Stimulated activated CD4-positive, alpha-beta T cell treated with anti-CD3 and anti-CD28 coated beads, Interleukin-4, amount 100 ng/mL, for 4 hours (primary cell): ENCODE measurements at regions not wholly inside any gene's neighbourhood (a gene's known extent, or its start where the extent isn't known, plus 50 kb on each side); places are given as distances from the start of the nearest gene placed in this dataset.

Experiments
- DNase-seq, 2 experiments: peaks; one replicate each; pipeline ENCODE4 v3.0.0-alpha.2; 2020

DNA sequence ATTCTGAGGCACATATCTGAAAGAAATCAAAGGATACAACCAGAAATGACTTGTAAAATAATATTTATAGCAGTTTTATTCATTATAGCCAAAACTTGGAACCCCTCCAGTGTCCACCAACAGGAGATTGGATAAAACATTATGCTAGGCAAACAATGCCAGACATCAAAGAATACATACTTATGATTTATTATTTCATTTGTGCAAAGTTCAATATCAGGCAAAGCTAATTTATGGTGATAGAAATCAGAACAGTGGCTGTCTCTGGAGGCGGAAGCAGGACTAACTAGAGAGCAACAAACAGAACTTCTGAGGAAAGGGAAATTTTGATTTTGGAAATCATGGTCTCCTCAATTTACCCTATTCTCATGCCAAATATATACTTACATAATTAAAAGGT lies 193.1 kb downstream of the ICE1 start:
- no peak for DNase-seq

DNA sequence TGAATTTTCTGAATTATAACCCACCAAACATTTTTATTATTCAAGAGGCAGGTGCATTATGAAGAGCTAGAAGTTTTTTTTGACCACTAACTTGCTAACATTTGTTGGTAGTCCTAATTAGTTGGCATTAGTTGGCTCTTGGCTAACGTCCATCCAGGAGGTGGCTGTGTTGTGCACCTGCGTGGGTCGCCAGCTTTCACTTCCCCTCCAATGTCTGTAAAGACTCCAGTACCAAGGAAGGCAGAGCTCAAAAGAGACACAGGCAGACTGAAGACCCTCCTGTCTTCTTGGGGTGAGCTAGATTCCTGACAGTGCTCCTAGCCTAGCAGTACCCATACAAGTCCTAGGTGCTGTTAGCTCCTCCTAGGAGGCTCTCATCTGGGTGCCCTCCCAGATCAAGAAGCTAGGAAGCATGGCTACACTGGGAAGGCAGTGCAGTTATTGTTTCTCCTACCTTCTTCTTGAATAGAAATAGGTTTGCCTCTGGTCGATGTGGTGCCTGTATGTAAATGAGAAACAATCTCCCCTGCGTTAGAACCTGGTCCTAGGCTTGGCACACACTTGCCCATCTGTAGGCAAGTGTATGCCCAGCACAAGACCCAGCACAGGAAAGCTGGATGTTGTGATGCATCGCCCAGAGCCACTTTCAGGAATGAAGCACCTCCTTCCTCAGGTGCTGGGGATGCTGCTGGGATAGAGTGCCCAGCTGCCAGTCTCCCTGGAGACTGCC lies 190.9 kb downstream of the ICE1 start:
- DNase-seq, result no peak

DNA sequence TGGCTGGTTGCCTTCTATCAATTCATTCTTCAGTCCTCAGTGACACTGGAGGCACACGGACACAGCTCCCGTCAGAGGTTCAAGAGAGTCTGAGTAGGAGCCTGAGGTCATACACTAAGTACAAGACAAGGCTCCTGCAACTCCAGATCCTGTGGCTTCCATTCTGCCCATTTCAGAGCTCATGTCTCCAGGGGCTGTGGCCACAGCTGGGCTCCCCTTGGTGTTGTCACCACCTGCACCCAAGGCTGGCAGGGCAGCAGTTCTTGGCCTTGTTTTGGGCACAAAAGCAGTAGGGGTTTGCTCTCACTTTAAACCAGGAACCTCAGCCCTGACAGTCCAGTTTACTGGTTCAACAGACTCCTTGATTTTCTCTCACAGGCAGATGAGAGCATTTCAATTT lies 189.6 kb downstream of the ICE1 start:
- DNase-seq, result no peak

- no peak for DNase-seq
These were observed 187.5 kb downstream of the ICE1 start for GRCh38 chr5:5609935-5610334.

DNA sequence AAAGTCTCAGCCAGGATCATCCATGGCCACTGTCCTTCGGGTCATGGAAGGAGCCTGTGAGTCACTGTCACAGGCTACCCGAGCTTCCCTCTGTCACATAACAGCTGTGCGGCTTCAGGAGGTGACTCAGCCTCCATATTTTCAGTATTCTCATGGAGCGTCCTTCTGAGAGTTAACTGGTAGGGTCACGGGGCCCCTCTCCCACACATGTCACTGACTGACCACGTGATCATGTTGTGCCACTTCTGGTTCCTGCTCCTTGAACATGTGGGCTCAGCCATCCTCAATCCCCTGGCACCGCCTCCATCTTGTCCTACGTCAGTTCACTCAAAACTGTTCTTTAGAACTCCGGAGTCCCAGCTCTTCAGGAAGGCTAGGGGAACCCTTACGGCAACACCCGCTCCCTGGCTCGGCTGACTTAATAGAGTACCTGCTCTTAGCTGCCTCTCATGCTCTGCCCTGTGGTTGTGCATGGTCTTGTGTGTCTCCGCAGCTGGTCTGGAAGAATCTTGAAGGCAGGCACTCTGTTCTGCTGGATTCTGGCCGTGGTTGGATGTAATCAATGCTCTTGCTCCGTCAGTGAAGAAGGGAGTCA lies 182.8 kb downstream of the ICE1 start:
- no peak for DNase-seq

DNA sequence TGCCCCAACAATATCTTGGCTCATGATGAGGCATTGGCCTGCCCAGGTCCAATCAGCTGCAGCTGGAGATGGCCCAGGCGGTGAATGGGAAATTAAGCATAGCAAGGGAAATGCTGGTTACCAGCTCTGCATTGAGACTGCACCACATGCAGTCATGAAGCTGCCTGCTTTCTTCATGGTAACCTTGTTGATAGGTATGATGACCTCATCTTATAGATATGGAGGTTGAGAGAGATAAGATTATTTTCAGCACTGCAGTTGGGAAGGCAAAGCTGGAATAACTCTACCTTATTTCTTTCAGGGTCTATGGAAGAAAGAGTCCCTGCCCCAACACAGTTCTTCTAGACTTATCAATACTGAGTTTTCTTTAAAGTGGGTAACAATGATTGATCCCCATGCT lies 180.1 kb downstream of the ICE1 start:
- DNase-seq, result no peak

- no peak for DNase-seq
These were observed 176.2 kb downstream of the ICE1 start for GRCh38 chr5:5598547-5599113.

- DNase-seq, result no peak
These were observed 170.9 kb downstream of the ICE1 start for GRCh38 chr5:5593391-5593790.

DNA sequence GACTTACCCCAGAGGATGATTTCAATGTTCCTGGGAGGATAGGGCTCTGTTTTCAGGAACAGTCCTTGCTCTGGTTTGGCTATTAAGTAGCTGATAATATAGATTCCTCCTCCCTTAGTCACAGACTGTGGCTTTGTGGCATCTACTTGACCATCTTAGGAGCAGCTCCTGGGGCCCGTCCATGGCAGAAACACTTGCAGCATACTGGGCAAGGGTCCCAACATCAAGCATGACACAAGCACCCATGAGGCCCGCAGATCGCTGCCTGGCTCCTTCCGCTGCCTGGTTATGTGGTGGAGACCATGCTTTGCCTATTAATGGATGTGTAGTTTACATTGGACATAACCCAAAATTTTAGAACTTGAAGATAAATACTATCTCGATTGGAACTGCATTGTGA lies 170.1 kb downstream of the ICE1 start:
- DNase-seq, result no peak

DNA sequence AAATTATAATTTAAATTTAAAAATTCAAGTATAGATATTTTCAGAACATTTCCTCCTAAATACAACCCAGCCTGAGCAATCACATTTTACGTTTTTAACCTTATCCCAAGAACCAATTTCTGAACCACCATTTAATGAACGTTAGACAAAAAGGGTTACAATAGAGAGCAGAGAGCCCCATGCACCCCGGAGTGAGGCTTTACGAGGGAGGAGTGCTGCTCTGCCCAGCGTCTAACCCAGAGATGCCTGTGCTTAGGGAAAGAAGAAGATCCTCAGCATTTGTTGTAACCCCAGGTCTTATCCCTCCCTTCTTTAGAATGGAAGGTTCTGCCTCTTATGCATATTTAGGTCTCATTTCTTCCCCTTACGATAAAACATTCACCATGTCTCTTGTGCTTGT lies 169.1 kb downstream of the ICE1 start:
- no peak for DNase-seq

- DNase-seq, result no peak
These were observed 167.4 kb downstream of the ICE1 start for GRCh38 chr5:5589857-5590256.

DNA sequence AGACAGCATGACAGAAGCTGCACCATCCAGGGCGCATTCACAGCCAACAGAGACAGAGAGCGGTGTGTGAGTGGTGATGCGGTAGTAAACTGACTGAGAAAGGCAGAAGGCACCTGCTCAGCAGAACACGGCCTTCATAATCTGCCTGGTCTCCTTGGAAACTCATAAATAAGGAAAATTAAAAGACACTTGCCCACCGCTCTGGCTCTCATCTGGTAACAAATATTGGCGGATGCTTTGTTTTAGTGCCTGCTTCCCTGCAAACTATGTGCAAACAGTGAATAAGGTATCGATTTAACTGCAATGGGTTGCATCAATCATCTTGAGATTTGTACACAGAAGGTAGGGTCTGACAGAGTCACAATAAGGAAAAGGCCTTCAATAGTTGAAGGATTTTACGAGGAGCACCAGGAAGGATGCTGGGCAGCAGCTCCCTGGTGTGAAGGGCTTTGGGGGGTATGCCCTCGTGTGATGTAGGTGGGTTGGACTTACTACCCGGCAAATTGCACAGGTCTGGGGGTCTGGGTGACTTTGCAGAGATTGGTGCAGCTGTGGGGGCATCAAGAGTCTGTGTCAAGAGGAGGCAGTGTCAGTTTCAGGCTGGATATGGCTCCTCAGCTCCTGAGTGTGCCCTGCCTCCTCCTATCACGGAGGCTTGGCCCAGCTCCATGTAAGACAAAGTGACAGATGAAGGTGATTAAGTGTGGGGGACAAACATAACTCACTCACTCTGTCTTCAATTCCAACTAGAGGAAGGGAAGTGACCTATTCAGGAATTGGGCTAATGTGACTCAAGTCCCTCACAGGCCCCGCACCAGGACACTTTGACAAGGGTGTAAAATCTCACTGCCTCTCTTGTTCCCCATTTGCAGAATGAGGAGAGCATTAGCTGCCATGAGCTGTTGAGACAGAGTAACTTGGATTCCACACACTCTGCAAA lies 166.7 kb downstream of the ICE1 start:
- no peak for DNase-seq

- DNase-seq, result no peak
These were observed 165.9 kb downstream of the ICE1 start for GRCh38 chr5:5588386-5588785.

DNA sequence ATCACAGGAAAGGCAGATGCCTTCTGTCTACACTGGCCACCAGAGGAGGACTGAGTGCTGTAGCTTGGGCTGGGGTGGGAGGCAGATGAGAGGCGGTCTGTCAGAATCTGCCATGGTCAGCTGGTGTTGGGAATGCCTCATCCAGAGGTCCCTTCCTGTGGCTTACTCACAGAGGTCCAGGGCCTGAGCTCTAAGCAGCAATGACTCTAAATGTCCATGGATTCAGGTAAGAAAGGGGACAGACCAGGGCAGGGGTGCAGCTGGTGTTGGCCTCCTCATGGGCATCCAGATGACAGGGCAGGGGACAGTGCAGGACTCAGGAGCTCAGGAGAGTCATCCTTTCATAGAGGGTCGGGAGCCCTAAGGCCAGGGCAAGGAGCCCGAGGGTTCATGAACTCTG lies 165.0 kb downstream of the ICE1 start:
- no peak for DNase-seq

GRCh38 chr5:5586721-5587120 lies 164.2 kb downstream of the ICE1 start:
- no peak for DNase-seq

DNA sequence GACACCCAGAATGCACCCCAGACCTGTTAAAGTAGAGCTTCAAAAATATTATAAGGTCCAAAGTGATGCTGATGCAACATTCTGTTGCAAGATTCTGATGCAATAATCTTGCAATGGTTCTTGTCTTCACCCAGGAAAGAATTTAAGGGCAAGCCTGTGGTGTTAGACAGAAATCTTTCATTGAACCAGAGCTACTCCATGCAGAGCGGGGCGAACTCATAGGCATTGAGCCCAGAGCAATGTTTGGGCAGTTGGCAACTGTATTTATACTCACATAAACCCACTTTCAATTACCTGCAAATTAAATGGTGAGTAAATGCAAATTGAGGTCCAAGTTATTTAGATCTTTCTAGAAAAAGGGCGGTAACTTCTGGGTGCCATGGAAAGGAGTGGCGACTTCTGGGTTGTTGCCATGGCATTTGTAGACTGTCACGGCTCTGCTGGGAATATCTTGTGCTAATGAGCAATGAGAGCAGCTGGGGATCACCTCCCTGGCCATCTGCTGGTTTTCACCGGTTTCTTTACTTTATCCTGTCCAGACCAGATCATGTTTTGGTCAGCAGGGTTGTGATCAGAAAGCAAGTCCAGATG lies 163.4 kb downstream of the ICE1 start:
- no peak for DNase-seq

DNA sequence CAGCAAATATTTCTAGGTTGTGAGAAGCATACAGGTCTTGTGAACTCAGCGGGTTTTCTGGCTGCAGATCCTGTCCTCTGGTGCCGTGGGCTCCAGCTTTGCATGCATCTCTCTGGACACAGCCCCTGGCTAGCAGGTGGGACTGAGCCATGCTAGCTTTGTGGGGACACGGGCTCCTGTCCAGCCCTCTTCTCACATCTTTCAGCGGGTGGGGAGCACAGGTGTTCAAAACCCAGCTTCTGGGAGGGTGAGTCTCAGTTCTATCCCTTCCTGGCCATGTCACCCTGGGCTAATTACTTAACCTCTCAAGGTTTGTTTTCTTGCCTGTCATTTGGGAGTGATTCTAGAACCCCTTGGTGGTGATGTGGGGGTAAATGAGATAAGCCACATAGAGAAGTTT lies 162.3 kb downstream of the ICE1 start:
- no peak for DNase-seq

- no peak for DNase-seq
These were observed 161.8 kb downstream of the ICE1 start for GRCh38 chr5:5584236-5584745.

DNA sequence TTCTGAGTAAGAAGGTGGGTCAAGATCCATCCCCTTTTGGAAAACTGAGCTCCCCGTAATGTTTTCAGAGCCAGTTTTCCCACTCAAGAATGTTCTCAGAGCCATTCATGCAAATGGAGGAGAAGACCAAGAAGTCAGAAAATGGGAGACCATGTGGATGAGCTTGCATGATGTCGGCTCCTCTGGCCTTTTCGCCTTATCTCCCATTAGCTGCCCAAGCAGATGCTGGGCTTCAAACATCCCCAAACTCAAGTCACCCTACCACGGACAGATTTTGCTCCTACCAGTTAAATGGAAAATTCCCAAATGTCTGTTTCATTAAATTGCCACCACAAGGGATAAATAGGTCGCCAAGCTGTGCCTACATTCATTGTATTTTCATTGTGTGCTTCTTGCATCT lies 161.4 kb downstream of the ICE1 start:
- no peak for DNase-seq

GRCh38 chr5:5583023-5583765 lies 160.7 kb downstream of the ICE1 start:
- no peak for DNase-seq

- no peak for DNase-seq
These were observed 158.6 kb downstream of the ICE1 start for GRCh38 chr5:5581080-5581479.

- DNase-seq, result no peak
These were observed 154.3 kb downstream of the ICE1 start for GRCh38 chr5:5576744-5577143.
